ENCODE measurements at regions not wholly inside any gene's neighbourhood (a gene's known extent, or its start where the extent isn't known, plus 50 kb on each side); places are given as distances from the start of the nearest gene placed in this dataset.

GRCh38 chr2:46818141-46818621 is 97.4 kb downstream of the MCFD2 start:
- no peaks in the 10 kb centered on the region for H3K36me3 ChIP-seq
- H3K4me3 ChIP-seq, result no peak overlapping the region
- peak overlapping the region; percentile 68 to 78 for H3K27ac ChIP-seq
- no peaks in the 10 kb centered on the region for H3K9me3 ChIP-seq
- H3K27me3 ChIP-seq, result no peaks in the 10 kb centered on the region
- TF ChIP-seq, protein P1, sequence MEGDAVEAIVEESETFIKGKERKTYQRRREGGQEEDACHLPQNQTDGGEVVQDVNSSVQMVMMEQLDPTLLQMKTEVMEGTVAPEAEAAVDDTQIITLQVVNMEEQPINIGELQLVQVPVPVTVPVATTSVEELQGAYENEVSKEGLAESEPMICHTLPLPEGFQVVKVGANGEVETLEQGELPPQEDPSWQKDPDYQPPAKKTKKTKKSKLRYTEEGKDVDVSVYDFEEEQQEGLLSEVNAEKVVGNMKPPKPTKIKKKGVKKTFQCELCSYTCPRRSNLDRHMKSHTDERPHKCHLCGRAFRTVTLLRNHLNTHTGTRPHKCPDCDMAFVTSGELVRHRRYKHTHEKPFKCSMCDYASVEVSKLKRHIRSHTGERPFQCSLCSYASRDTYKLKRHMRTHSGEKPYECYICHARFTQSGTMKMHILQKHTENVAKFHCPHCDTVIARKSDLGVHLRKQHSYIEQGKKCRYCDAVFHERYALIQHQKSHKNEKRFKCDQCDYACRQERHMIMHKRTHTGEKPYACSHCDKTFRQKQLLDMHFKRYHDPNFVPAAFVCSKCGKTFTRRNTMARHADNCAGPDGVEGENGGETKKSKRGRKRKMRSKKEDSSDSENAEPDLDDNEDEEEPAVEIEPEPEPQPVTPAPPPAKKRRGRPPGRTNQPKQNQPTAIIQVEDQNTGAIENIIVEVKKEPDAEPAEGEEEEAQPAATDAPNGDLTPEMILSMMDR (IDR thresholded peaks at IDR 0.05), result no peak
- peaks cover 28 to 43% of the 10 kb centered on the region in 2 donors for H3K4me1 ChIP-seq
- DNase-seq (ENCODE audit: low spot score in 2 of 2), result peak; percentile 75 to 90
- intact Hi-C loops (cut with DNase I), result loop anchor here (2.0 kb wide), 1 partner anchor 29 kb away; no protein-coding TSS in a partner anchor

DNA sequence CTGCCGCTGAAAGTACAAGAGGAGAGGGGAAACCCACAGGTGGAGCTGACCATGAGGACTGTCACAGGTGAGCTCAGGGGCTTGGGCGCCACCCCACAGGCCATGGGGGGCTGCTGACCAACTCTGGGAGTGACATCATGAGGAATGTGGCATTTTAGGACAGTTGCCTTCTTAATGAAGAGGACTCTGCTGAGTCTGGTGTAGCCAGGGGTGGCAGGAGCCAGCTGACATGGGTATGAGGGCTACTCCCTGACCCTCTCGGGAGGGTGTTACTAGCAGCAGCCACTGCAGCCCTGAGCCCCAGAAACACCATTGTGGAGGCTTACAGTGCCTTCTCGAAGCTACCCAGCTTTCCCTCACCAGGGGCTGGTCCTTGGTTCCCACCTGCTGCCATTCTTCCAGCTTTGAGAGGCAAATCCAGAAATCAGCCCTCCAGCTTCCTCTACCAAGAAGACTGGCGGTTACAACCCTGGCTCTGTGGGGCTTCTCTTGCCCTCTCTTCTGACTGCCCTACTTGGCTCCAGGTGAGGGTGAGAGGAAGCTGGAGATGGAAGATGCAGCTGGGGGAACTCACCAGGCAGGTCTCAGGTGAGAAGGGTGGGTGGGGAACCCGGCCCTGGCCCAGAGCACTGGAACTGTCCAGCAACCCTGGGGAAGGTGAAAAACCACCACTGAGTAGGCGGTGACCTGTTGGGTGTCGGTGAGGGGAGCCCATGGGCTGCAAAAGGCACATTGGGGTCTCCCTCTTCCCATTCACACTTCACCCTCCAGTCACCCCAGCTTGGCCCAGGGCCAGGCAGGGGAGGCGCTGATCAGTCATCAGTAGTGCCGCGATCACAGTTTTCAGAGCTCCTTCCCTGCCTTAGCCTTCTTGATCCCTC is 98.5 kb downstream of the MCFD2 start:
- Histone ChIP-seq H3K27ac (peak overlapping the region; percentile 68 to 78), H3K36me3 (no peaks in the 10 kb centered on the region), H3K4me1 (peaks cover 32 to 54% of the 10 kb centered on the region in 2 donors), H3K9me3 (no peaks in the 10 kb centered on the region), H3K4me3 (no peak overlapping the region), H3K27me3 (no peaks in the 10 kb centered on the region)
- intact Hi-C loops (cut with DNase I), result no loop called here
- TF ChIP-seq, protein P1 (IDR thresholded peaks at IDR 0.05), result no peak
- DNase-seq (ENCODE audit: low spot score in 2 of 2), result peak in 1 of 2 donors; percentile 62

DNA sequence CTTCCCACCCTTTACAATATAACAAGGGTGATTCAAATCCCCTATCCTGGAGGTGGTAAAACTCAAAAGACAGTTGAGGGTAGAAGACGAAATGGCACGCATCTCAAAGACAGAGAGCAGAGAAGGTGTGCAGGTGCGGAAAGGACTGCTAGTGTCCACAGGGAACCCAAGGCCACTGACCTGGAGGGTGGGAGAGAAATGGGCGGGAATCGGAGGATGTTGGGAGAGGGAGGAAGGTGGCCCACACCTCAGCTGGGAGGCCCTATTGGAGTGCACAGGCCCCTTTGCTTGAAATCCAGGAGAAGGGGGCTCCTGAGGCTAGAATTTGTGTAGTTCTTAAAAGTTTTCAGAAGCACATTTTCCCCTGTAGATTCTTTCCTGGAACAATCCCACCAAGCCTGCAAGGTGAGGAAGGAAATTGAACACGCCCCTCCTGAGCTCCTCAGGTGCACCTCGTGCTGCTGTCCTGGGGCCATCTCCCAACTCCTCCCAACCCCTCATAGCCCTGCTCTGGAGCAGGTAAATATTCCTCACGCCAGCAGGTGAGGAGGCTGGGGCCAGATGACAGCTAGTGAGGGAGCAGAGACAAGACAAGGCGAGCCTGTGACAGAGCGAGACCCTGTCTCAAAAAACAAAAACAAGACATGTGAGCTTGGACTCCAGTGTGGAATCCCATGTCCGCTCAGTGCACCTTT is 99.3 kb downstream of the MCFD2 start:
- peak overlapping the region in 1 of 2 donors; percentile 78 for H3K27ac ChIP-seq
- no peaks in the 10 kb centered on the region for H3K36me3 ChIP-seq
- H3K27me3 ChIP-seq, result no peaks in the 10 kb centered on the region
- H3K4me3 ChIP-seq, result no peak overlapping the region
- intact Hi-C loops (cut with DNase I), result no loop called here
- DNase-seq (ENCODE audit: low spot score in 2 of 2), result peak in 1 of 2 donors; percentile 49
- TF ChIP-seq, protein P1 (IDR thresholded peaks at IDR 0.05), result no peak
- no peaks in the 10 kb centered on the region for H3K9me3 ChIP-seq
- peaks cover 34 to 57% of the 10 kb centered on the region in 2 donors for H3K4me1 ChIP-seq

GRCh38 chr2:46815121-46815802 is 100.3 kb downstream of the MCFD2 start:
- no peaks in the 10 kb centered on the region for H3K36me3 ChIP-seq
- H3K9me3 ChIP-seq, result no peaks in the 10 kb centered on the region
- DNase-seq (ENCODE audit: low spot score in 2 of 2), result peak in 1 of 2 donors; percentile 46
- H3K27ac ChIP-seq, result peak overlapping the region; percentile 68 to 75
- no peaks in the 10 kb centered on the region for H3K27me3 ChIP-seq
- no peak overlapping the region for H3K4me3 ChIP-seq
- peaks cover 34 to 57% of the 10 kb centered on the region in 2 donors for H3K4me1 ChIP-seq
- intact Hi-C loops (cut with DNase I), result no loop called here
- TF ChIP-seq, protein P1 (IDR thresholded peaks at IDR 0.05), result no peak

DNA sequence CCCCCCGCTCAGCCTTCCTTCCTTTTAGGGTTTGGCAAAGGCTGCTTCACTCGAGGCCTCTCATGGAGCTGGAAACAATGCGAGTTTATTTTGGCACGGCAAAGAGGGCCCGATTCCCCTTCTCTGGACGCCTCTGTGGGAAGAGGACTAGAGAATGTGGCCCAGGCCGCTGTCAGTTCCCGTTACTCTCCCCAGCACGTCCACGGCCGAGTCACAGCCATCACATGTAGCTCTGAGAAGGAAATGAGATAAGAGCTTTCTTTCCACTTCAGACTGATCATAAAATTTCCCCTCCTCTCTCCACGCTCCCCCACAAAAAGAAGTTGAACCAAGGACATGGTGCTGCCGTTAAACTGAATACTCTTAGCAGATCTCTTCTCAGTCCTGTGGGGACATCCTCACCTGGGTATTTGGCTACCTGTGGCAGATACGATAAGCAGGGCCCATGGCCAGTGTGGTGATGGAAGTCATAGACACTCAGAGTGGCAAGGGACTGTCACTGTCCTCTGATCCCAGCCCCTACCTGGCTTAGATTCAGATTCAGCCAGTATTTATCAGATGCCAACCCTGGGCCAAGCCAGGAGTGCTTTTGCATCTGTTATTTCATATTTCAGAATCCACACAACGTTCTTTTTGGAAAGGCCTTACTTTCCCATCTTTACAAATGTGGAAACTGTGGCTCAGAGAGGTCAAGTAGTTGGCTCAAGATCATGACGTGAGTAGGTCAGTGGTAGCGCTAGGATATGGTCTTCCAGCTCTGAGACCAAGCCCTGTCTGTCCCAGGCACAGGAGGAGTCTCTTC is 101.2 kb downstream of the MCFD2 start:
- TF ChIP-seq, protein P1 (IDR thresholded peaks at IDR 0.05), result no peak
- DNase-seq (ENCODE audit: low spot score in 2 of 2), result peak; percentile 53 to 89

More for the DNA sequence above, 101.2 kb downstream of the MCFD2 start:
- H3K4me1 ChIP-seq, result peaks cover 34 to 57% of the 10 kb centered on the region in 2 donors
- H3K27ac ChIP-seq, result peak overlapping the region; percentile 68 to 75
- H3K4me3 ChIP-seq, result peak overlapping the region in 1 of 2 donors; percentile 13
- no peaks in the 10 kb centered on the region for H3K36me3 ChIP-seq
- no peaks in the 10 kb centered on the region for H3K9me3 ChIP-seq
- H3K27me3 ChIP-seq, result no peaks in the 10 kb centered on the region
- intact Hi-C loops (cut with DNase I), result no loop called here

Measured in ascending aorta (tissue), 2 donors.